GM19351 (cell line): ENCODE measurements at regions not wholly inside any gene's neighbourhood (a gene's known extent, or its start where the extent isn't known, plus 50 kb on each side); places are given as distances from the start of the nearest gene placed in this dataset.
"Not testable (repeated sequence)": the region's sequence is repeated elsewhere in the genome, so short reads cannot be mapped to it uniquely, and the experiment has no call there.

Source experiments
- ATAC-seq: cut with Tn5 transposase; IDR thresholded peaks from one replicate; pipeline ENCODE4 v1.9.1; 2021; ENCODE audit warnings: mild to moderate bottlenecking, moderate library complexity; ENCODE audit not compliant: unreplicated experiment

DNA sequence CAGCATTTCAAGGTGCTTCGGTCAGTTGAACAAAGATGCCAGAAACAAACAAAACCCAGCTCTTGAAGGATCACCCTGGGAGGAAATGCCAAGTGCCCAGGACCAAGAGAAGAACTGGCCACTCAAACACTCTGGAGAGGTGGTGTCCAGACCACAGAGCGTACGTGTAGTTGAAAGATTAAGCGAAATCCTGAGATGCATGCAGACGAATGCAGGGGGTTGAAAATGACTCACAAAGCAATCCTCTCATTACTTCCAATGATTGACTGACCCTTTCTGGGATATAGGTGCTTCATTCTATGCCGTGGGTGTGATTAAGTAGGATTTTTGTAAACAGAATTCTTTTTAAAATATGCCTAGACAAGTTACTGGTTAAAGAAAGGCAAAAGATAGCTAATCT, 71.5 kb upstream of the ATXN1 start:
- no peak for ATAC-seq

DNA sequence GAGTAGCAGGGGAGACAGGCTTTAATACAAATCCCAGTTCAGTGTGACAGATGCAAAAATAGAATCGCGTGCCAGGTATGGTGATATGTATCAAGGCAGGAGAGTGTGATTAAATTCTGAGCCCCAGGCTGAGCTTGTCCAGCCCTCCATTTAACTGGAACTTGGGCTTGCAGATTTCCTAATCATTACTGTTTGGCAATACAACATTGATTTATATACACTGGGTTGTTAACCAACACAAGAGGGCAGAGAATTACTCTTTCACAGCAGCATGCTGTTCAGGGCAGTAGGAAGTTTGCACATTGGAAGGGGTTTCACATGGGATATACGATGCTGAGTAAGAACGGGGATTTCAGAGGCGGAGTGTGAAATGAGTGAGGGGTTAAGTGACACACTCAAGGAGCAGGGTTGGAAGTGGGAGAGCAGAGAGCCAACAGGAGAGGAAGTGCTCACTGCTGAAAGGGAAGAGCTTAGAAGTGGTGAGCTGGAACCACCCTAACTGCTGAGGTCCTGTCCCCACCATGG, 70.8 kb upstream of the ATXN1 start:
- no peak for ATAC-seq

DNA sequence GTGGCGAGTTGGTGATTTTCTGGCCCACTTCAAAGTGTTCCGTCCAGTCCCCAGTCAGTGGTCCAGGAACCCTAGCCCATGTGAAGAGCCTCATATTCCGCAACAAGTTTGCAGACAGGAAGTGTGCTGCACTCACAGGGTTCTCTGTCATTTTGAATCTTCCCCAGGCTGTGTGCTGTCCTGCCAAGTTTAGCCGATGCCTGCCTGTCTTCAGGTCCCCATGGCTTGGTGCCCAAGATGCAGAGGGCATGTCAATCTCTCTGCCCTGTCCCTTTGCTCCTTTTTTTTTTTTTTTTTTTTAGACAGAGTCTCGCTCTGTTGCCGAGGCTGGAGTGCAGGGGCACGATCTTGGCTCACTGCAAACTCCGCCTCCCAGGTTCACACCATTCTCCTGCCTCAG, 69.9 kb upstream of the ATXN1 start:
- ATAC-seq = no peak

DNA sequence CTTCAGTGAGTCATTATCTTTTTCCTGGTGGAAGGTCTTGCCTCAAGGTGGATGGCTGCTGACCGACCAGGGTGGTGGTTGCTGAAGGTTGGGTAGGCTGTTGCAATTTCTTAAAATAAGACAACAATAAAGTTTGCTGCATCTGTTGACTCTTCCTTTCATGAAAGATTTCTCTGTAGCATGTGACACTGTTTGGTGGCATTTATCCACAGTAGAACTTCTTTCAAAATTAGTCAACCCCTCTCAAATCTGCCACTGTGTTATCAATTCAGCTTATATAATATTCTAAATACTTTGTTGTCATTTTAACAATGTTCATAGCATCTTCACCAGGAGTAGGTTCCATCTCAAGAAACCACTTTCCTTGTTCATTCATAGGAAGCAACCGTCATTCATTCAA, 66.8 kb upstream of the ATXN1 start:
- ATAC-seq = no peak

DNA sequence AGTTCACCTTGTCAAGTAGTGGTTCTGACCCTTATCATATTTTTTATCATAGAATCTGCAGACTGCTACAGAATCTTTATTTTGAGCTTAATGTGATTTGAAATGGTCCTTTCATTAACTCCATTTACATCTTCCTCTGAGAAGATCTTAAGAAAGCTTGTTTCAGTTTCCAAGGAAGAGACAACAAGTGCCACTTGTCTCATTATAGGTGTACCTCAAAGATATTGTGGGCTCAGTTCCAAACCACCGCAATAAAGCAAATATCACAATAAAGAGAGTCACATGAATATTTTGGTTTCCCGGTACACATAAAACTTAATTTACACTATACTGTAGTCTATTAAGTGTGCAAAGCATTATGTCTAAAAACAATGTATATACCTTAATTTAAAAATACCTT, 66.4 kb upstream of the ATXN1 start:
- no peak for ATAC-seq

DNA sequence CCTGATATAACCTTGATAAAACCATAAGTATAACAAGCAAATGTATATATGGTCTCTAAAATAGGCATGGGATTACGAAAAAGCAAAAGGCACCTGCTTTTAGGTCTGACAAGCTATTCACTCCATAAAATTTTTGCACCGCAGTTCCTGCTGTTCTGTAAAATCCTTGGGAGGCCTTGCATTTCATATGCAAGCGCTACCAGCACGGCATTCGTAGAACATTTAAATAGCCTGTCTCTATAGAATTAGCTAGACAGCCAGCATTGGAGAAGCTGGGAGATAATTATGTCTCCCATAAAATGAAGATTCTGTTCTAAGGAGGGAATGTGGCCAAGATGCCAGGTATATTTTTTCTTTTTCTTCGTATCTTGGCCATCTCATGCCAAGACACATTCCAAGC, 64.5 kb upstream of the ATXN1 start:
- ATAC-seq = no peak

DNA sequence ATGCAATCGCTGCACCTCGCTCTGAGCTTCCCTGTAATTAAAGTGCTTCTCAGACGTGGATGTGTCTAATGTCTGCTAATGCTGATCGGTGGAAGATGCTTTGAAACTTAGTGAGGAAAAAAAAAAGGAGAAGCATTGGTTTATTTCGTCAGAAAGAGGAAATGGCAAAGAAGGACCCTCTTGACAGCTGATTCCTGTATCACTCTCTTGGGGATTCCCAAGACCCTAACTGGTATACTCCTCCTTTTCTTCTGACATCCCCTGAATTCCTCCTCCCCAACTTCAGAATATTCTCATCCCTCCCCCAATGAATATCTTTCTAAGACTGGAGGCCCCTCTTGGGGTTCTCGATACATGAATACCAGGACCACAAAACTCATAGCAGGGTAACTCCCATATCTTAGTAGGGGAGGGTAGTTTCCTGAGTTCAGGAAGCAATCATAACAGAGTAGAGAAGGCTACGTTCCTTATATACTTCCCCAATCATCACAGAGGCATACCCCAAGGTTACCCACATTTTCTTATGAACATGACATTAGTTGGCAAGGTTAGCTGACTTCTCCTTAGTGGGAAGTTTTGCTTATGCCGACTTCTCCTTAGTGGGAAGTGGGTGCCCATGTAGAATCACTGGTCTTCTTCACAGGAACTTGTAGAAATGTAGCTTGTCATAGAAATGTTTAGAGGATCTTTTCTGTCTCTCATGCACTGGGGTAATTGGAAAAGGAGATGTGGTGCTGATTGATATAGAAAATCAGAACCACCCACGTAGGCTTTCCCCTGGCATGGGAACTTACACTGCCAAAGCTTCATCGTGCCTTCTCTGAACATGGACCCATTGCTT, 63.8 kb upstream of the ATXN1 start:
- no peak for ATAC-seq

DNA sequence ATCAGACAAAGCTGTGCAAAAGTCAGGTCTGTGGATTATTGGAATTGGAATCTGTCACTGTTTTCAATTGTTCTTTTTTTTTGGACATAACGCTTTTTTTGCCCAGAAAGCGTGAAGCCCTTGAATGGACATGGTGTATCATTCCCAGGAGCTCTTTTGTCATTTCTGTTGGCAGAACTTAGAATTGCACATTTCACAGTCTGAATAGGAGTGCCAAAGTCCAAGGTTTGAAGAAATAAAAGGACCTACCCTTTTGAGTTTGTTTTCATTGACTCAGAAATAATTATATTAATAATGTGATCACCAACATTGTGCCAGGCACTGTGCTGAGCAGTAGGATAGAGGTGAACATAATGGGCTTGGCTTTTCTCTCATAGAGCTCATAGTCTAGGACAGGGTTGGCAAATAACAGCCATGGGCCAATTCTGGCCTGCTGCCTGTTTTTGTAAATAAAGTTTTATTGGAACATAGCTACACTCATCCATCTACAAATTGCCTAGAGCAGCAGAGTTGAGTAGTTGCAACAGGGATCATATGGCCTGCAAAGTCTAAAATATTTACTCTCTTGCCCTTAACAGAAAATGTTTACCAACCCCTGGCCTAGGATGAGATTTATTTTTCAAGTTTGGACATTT, 62.6 kb upstream of the ATXN1 start:
- ATAC-seq = no peak

DNA sequence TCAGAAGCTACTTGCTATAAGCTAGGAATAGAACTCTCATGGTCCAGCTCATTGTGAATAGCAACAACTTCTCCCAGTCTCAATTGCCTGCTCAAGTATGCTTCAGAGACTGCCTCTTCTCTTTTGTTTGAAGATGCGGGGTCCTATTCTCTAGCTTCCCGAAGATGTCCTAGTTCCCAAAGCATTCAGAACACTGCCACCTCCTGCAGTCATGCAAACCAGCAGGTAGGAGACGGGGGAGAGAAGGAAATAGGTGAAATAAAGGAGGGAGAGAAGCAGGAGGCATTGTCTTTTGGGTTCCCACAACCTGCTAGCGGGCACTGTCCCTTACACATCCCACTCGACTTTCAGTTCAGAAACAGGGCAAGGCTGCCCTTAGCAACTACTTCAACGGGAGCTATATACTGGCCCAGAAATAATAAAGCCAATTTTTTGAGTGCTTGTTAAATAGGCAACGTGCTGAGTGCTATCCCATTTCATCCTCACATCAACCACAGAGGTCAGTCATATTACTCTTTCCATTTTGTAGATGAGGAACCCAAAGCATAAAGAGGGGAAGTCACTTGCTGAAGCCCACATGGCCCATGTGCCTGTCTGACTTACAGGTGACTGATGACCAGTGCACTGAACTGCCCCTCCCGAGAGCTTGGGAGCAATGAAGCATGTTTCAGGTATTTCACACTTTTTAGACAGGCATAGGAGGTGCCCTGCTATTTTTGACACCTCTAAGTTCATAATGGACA, 61.9 kb upstream of the ATXN1 start:
- ATAC-seq = no peak

DNA sequence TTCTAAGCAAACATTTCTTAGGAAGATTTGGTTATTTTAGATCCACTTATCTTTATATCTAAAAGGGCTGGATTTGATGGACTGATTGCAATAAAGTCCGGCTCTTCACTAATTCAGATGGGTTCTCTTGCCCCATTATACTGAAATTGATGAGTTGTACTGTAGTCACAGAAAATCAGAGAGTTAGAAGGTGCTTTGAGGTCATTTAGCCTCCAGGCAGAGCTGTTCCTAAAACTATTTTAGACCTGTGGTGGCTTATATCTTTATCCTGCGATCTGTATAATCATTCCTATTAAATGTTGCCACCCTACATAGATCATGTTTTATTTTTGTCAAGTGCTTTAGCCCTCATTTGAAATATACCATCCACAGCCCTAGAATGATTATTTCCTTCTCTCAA, 61.3 kb upstream of the ATXN1 start:
- ATAC-seq = no peak

DNA sequence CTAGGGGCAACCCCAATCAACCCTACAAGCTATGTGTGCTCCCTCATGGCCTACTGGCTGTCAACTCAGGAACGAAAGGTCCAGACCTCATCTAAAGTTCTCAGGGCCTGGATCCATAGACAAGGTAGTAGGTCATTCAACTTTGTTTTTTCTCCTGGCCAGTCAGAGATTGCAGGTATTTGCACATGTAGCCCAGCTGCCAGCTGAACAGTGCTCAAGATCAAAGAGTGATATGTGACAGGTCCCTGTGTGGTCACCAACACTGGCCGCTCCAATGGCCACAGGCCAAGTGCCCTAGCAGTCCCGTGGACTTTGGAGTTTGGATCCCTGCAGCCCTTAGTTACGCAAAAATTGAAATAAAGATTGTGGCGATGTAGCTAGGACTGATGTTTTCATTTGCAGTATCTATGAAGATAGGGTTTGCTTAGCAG, 60.6 kb upstream of the ATXN1 start:
- no peak for ATAC-seq

DNA sequence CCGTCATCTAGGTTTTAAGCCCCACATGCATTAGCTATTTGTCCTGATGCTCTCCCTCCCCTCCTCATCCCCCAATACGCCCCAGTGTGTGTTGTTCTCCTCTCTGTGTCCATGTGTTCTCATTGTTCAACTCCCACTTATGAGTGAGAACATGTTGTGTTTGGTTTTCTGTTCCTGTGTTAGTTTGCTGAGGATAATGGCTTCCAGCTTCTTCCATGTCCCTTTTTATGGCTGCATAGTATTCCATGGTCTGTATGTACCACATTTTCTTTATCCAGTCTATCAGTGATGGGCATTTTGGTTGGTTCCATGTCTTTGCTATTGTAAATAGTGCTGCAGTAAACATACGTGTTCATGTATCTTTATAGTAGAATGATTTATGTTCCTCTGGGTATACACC, 59.0 kb upstream of the ATXN1 start:
- not testable (repeated sequence) for ATAC-seq

DNA sequence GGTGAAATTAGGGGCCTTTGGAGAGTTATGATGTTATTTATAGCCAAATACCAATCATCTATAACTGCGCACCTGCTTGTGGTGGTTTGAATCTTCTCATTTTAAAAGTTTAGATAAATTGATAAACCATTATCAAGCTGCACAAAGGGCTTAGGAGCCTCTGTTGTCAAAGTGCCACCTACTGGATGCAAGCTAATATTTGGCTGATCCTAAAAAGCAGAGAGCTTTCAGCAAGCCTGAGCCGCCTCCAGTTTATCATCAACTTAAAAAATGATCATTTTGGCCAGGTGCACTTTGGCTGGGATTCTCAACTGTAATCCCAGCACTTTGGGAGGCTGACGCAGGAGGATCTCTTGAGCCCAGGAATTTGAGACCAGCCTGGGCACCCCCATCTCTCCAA, 58.5 kb upstream of the ATXN1 start:
- no peak for ATAC-seq

DNA sequence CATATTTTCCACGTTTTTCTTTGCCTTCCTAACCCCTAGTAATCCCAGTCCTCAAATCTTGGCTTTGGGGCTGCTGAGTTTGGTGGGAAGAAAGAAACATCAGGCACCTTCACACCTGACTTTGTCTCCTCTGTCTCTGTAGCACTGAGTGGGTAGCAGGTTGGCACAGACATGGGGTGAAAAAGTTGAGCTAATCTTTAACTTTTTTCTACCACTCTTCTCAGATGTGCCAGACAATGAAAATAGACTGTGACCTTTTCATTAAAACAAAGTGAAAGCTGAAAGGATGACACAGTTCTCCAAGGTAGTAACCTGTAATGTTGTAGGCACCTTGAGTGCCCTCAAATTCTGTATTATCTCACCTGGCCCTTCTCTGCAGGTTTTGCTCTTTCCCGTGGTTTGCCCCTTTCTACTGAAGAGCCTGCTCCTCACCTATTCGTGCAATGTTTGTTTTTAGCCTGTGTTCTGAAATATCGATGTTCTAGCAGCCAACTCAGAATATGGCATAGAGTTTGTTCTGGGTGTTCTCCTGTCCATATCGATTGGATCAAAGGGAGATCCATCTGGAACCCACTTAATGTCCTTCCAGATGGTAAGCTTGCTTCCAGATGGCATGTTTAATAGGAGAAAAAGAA, 57.8 kb upstream of the ATXN1 start:
- no peak for ATAC-seq

DNA sequence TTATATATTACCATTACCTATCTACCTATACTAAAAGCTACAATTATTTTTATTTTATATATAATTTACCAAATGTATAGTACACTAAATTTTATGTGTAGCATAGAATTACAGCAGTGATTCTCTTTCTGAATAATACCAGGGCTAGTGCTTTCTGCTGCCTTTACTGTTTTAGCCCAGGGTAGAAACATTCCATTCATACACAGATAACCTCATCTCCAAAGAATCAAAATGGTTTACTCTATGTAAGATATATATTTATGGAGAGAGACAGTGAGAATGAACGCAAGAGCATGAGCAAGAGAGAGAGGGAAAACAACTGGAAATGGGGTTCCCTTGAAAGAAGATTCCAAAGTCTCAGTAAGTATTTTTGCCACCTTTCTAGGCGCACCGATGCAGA, 56.3 kb upstream of the ATXN1 start:
- no peak for ATAC-seq

DNA sequence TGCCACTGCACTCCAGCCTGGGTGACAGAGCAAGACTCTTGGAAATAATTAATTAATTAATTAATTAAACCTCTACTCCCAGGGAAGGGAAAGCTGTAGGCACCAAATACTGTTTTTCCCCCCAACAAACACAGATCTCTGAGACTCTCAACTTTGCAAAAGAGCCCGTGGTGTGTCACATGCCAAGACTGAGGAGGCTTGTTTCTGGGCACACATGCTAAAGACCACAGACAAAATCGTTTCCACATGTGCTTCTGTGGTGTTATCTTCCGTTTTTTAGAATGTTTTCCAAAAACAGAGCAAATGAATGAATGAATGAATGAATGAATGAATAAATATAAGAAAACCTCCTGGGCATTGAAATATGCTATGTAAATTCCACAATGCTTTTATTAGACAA, 55.6 kb upstream of the ATXN1 start:
- no peak for ATAC-seq

DNA sequence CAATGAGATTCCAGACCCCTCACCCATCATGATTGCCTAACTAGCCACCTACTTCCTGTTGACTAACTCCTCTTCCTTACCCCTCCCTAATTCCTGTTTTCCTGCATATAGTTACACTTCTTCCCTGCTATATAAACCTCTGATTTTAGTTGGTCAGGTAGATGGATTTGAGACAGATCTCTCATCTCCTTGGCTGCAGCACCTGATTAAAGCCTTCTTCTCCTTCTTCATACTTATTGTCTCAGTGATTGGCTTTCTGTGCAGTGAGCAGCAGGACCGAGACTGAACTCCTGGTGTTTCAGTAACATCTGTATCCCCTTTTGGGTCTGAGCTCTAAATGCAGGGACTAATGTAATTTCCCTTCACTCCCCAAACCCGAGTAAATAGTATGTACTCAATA, 51.7 kb upstream of the ATXN1 start:
- ATAC-seq = no peak

DNA sequence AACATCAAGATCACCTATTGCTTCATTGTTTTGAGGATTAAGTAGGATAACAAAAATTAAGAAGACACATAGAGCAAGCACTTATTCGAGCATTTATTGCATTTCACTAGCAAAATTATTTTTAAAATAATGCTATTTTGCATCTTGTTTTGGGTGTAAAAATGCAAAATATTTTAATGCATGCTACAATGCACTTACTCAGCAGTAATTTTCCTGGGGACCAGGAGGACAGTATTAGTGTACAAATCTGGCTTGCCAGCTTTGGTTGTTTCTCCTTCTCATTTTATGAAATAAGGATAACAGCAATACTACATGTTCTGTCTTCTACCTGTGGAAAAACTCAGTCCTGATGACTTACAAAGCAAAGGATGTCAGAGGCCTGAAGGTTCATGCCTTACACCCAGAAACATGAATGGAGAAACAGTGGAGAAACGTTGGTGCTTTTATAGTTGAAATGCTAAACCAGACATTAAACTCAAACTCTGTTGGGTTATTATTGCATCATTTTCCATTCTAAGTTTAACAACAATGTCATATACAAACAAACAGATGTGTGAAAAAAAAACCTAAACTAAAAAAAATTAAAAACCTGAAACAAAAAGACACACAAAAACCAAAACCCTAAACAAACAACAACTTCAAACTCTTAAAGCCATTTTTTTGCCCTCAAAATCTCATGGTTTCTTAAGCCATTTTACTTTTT, 50.2 kb upstream of the ATXN1 start:
- no peak for ATAC-seq
